PC-9 (cell line): ENCODE measurements at regions not wholly inside any gene's neighbourhood (a gene's known extent, or its start where the extent isn't known, plus 50 kb on each side); places are given as distances from the start of the nearest gene placed in this dataset.

Experiments
- BruUV-seq: library from RNA; stranded (reverse); fragments of 400-500 nt; replicated peaks from 2 replicates; lab custom pipeline; 2021; lab: Mats Ljungman, UMichigan
- CTCF ChIA-PET: fragments of 300-600 bp; sonication (Branson Sonifier 250); formaldehyde crosslinking; loops from one replicate; lab custom pipeline; 2022; ENCODE audit warnings: antibody characterized with exemption; lab: Charles Lee
- POLR2A ChIA-PET: fragments of 300-600 bp; sonication (Branson Sonifier 250); formaldehyde crosslinking; loops from one replicate; lab custom pipeline; 2022; ENCODE audit warnings: antibody characterized with exemption; ENCODE audit not compliant: unreplicated experiment; lab: Charles Lee
- DNase-seq, 2 experiments: peaks; one replicate each; pipeline versions ENCODE4 v3.0.0 to v3.0.0-alpha.2; 2015 to 2022; ENCODE audit warnings: mixed read lengths in 1 of 2
- H2AFZ ChIP-seq: fragments of 200-600 bp; sonication (generic); 2 replicates; pipeline ENCODE4 v1.8.1; 2017; ENCODE audit warnings: antibody characterized with exemption
- H3F3A ChIP-seq: fragments of 200-600 bp; sonication (generic); 2 replicates; pipeline ENCODE4 v1.8.1; 2017; ENCODE audit warnings: antibody characterized with exemption, mild to moderate bottlenecking, low read depth; ENCODE audit not compliant: insufficient read depth
- H3K27ac ChIP-seq: fragments of 200-600 bp; sonication (generic); 2 replicates; pipeline ENCODE4 v1.6.1; 2016; ENCODE audit warnings: mixed run types
- H3K27me3 ChIP-seq: fragments of 200-600 bp; sonication (generic); 2 replicates; pipeline ENCODE4 v1.6.1; 2016; ENCODE audit warnings: low read depth, mixed run types; ENCODE audit not compliant: insufficient read depth
- H3K36me3 ChIP-seq: fragments of 200-600 bp; sonication (generic); 2 replicates; pipeline ENCODE4 v1.6.1; 2016; ENCODE audit warnings: low read depth, mixed run types
- H3K4me1 ChIP-seq: fragments of 200-600 bp; sonication (generic); replicated peaks from 2 replicates; pipeline ENCODE4 v1.6.1; 2016; ENCODE audit warnings: mixed run types; ENCODE audit not compliant: insufficient read depth
- H3K4me2 ChIP-seq: fragments of 200-600 bp; sonication (generic); 2 replicates; pipeline ENCODE4 v1.6.1; 2017; ENCODE audit warnings: mixed run types
- H3K4me3 ChIP-seq: fragments of 200-600 bp; sonication (generic); 2 replicates; pipeline ENCODE4 v1.6.1; 2016; ENCODE audit warnings: mixed run types
- H3K79me2 ChIP-seq: fragments of 200-600 bp; sonication (generic); 2 replicates; pipeline ENCODE4 v1.6.1; 2017; ENCODE audit warnings: low read depth, mixed run types
- H3K9me2 ChIP-seq: fragments of 200-600 bp; sonication (generic); 2 replicates; pipeline ENCODE4 v1.8.1; 2017; ENCODE audit warnings: mild to moderate bottlenecking; ENCODE audit not compliant: insufficient read depth
- H3K9me3 ChIP-seq: fragments of 200-600 bp; sonication (generic); 2 replicates; pipeline ENCODE4 v1.8.1; 2016; ENCODE audit warnings: low read depth; ENCODE audit not compliant: insufficient read depth
- H4K20me1 ChIP-seq: fragments of 200-600 bp; sonication (generic); 2 replicates; pipeline ENCODE4 v1.8.1; 2017; ENCODE audit not compliant: insufficient read depth
- EZH2 ChIP-seq: fragments of 200-600 bp; sonication (generic); IDR thresholded peaks from 2 replicates; pipeline ENCODE4 v1.8.0; 2017; ENCODE audit warnings: antibody characterized with exemption, low read depth
- intact Hi-C: fragments of 100-400 bp; cut with micrococcal nuclease; formaldehyde crosslinking; loops from one replicate; pipeline ENCODE4 v1.10.0; 2022; ENCODE audit not compliant: unreplicated experiment
- TF ChIP-seq, protein P1 (sequence below): fragments of 200-600 bp; sonication (generic); conservative IDR thresholded peaks from 2 replicates; pipeline ENCODE4 v1.6.1; 2017; ENCODE audit warnings: mixed run types, antibody characterized with exemption, mild to moderate bottlenecking, moderate library complexity

DNA sequence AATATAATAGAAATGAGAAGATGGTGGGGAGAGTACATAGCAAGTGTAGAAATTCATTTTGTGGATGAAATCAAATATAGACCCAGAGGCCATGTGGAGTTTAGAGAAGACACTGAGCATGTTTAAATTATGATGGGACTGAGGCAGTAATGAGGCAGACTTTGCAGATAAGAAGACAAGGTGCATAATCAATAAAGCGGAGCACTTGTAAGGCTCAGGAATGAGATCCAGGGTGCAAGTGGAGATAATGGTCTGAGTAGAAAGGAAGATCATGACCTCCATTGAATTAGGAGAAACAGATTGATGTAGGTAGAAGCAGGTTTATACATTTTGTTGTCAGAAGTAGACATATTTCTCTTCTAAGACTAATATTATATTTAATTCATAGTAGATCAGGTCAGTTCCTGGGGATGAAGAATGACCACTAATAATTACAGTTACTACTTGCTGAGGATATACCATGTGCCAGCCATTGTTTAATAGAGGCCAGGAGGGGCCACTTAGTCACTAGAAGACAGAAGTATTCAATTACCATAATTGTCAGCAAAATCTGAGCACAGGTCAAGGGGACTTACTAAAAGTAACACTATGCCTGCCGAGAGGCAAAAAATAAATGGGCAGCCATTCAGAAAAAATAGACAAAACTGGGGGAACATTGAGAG lies 479.8 kb downstream of the DNAH5 start:
- Histone ChIP-seq H3K4me3 (no peak overlapping the region), H3K27me3 (no peaks in the 10 kb centered on the region), H3K9me3 (no peaks in the 10 kb centered on the region), H3K36me3 (no peaks in the 10 kb centered on the region), H3K4me2 (no peak overlapping the region), H4K20me1 (no peaks in the 10 kb centered on the region), H3K4me1 (no peaks in the 10 kb centered on the region), H3K79me2 (no peaks in the 10 kb centered on the region), H3K9me2 (no peaks in the 10 kb centered on the region), H3K27ac (no peak overlapping the region), H3F3A (no peaks in the 10 kb centered on the region), H2AFZ (no peak overlapping the region)
- TF ChIP-seq, protein P1, sequence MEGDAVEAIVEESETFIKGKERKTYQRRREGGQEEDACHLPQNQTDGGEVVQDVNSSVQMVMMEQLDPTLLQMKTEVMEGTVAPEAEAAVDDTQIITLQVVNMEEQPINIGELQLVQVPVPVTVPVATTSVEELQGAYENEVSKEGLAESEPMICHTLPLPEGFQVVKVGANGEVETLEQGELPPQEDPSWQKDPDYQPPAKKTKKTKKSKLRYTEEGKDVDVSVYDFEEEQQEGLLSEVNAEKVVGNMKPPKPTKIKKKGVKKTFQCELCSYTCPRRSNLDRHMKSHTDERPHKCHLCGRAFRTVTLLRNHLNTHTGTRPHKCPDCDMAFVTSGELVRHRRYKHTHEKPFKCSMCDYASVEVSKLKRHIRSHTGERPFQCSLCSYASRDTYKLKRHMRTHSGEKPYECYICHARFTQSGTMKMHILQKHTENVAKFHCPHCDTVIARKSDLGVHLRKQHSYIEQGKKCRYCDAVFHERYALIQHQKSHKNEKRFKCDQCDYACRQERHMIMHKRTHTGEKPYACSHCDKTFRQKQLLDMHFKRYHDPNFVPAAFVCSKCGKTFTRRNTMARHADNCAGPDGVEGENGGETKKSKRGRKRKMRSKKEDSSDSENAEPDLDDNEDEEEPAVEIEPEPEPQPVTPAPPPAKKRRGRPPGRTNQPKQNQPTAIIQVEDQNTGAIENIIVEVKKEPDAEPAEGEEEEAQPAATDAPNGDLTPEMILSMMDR = no peak
- no peak for TF ChIP-seq EZH2
- POLR2A ChIA-PET = no interaction called here
- CTCF ChIA-PET = no interaction called here
- DNase-seq = no peak
- no TSS peak for BruUV-seq
- intact Hi-C loops = no loop called here

DNA sequence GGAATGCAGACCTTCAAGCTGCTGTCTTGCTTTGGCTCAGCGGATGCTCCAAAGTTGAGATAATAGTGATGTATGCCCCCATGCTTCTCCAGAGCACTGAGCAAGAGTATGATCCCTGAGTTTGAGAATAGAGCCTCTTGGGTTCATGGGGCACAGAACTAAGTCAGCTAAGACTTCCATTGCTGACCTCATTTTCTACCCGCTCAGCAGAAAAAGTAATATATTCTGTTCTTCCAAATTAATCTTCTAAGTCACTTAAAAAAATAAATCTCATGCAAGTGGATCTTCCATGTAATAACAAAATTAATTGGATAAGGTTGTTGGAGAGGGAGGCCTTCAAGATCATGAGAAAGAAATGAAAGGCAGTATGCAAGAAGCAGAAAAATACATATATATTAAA lies 483.9 kb downstream of the DNAH5 start:
- no peaks in the 10 kb centered on the region for H3K9me2 ChIP-seq
- H3K4me3 ChIP-seq = no peak overlapping the region
- H3K9me3 ChIP-seq = no peaks in the 10 kb centered on the region
- CTCF ChIA-PET = no interaction called here
- no peaks in the 10 kb centered on the region for H3K79me2 ChIP-seq
- H3F3A ChIP-seq = no peaks in the 10 kb centered on the region
- POLR2A ChIA-PET = no interaction called here
- no peak overlapping the region for H3K27ac ChIP-seq
- no TSS peak for BruUV-seq
- TF ChIP-seq EZH2 = no peak
- TF ChIP-seq, protein P1 = no peak
- DNase-seq = no peak
- intact Hi-C loops = no loop called here
- H4K20me1 ChIP-seq = no peaks in the 10 kb centered on the region
- H3K4me1 ChIP-seq = no peaks in the 10 kb centered on the region
- no peaks in the 10 kb centered on the region for H3K27me3 ChIP-seq
- H2AFZ ChIP-seq = no peak overlapping the region
- H3K36me3 ChIP-seq = no peaks in the 10 kb centered on the region
- no peak overlapping the region for H3K4me2 ChIP-seq

DNA sequence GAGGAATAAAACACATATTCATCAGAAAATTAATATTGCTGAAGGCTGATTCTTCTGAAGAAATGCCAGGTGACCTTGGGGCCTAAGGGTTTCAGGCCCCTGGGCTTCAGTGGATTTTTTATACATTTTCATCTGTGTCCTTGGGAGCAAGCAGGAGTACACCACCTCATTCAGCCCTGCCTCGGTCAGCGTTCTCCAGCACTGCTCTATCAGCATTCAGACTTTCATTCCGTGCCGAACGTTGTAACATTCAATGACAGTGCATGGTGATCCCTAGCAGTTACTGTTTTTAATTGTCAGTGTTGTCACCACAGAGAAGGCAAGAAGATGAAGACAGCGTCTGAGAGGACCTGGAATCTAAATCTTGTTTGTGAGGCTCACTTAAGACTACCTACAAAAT lies 490.4 kb downstream of the DNAH5 start:
- no peak overlapping the region for H3K27ac ChIP-seq
- TF ChIP-seq, protein P1 = no peak
- no peak for TF ChIP-seq EZH2
- no peaks in the 10 kb centered on the region for H3K9me2 ChIP-seq
- POLR2A ChIA-PET = no interaction called here
- CTCF ChIA-PET = no interaction called here
- BruUV-seq = no TSS peak
- H3K4me1 ChIP-seq = no peaks in the 10 kb centered on the region
- H3K27me3 ChIP-seq = 0 out of 2 replicates have a peak, but pooled peaks cover 6% of the 10 kb centered on the region
- no peak overlapping the region for H3K4me2 ChIP-seq
- no peak overlapping the region for H3K4me3 ChIP-seq
- DNase-seq = no peak
- H4K20me1 ChIP-seq = no peaks in the 10 kb centered on the region
- H3K79me2 ChIP-seq = no peaks in the 10 kb centered on the region
- H2AFZ ChIP-seq = no peak overlapping the region
- no peaks in the 10 kb centered on the region for H3K9me3 ChIP-seq
- no peaks in the 10 kb centered on the region for H3F3A ChIP-seq
- no peaks in the 10 kb centered on the region for H3K36me3 ChIP-seq
- intact Hi-C loops = no loop called here
